GM19025 (cell line): ENCODE measurements at regions not wholly inside any gene's neighbourhood (a gene's known extent, or its start where the extent isn't known, plus 50 kb on each side); places are given as distances from the start of the nearest gene placed in this dataset.
"Not testable (repeated sequence)": the region's sequence is repeated elsewhere in the genome, so short reads cannot be mapped to it uniquely, and the experiment has no call there.

Source experiments
- ATAC-seq: cut with Tn5 transposase; IDR thresholded peaks from one replicate; pipeline ENCODE4 v1.9.1; 2021; ENCODE audit warnings: mild to moderate bottlenecking, low read depth, moderate library complexity; ENCODE audit not compliant: unreplicated experiment

DNA sequence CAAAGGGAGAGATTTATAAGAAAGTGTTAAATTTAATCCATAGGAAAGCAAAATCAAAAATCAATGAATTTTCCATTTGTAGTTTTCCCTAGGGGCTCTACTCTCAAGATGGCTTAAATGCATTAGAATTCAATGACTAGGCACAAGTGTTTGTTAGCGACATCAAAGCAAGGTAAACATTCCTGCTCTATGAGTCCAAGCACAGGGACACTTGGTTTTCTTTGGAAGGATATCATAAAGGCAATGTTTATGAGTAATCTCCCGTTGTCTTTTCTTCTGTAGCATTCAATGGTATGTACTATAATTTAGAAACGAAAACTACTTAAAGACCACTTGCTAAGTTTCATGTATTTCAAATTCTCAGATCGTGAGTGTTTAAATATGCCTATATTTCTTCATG, 54.8 kb upstream of the ZNF717 start:
- not testable (repeated sequence) for ATAC-seq

DNA sequence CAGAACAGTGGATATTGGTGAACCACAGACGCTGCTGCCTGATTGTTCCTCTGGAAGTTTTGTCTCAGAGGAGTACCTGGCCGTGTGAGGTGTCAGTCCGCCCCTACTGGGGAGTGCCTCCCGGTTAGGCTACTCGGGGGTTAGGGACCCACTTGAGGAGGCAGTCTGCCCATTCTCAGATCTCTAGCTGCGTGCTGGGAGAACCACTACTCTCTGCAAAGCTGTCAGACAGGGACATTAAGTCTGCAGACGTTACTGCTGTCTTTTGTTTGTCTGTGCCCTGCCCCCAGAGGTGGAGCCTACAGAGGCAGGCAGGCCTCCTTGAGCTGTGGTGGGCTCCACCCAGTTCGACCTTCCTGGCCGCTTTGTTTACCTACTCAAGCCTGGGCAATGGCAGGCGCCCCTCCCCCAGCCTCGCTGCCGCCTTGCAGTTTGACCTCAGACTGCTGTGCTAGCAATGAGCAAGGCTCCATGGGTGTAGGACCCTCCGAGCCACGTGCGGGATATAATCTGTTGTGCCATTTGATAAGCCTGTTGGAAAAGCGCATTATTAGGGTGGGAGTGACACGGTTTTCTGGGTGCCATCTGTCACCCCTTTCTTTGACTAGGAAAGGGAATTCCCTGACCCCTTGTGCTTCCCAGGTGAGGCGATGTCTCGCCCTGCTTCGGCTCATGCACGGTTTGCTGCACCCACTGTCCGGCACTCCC, 65.1 kb upstream of the ZNF717 start:
- ATAC-seq, result not testable (repeated sequence)

DNA sequence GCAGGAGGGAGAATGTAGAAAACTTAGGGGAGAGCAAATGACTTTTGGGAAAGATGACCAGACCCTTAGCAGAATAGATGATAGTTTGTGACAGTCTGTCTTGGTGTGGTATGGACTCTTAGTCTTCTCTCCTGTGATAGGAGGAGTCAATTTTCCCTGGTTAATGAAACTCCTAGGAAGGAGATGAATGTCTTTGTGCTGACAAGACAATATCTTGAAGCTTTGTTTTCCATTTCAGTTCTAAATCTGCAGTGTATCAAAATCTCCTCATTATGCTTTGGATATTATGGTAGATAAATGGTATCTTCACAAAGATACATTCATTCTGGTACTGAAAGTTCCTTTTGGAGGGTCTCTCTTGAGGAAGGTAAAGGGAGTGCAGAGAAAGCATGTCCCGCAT, 77.8 kb upstream of the ZNF717 start:
- ATAC-seq, result no peak

DNA sequence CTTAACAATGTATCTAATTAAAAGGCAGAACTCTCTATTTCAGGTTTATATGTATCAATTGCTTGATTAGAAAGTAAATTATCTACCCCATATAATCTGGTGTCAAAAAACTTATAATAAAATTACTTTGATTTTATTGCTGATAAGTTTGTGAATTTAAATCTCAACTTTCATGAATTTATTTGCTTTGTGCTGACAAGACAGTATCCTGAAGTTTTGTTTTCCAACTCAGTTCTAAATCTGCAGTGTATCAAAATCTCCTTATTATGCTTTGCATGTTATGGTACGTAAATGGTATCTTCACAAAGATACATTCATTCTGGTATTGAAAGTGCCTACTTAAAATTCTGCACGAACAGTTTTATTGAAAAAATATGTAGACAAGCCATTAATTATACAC, 78.5 kb upstream of the ZNF717 start:
- ATAC-seq, result no peak

DNA sequence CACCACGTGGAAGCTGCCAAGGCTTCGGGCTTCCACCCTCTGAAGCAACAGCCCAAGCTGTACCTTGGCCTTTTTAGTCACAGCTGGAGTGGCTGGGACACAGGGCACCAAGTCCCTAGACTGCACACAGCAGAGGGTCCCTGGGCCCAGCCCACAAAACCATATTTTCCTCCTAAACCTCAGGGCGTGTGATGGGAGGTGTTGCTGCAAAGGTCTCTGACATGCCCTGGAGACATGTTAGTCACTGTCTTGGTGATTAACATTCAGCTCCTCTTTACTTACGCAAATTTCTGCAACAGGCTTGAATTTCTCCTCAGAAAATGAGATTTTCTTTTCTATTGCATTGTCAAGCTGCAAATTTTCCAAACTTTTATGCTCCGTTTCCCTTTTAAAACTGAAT, 98.4 kb upstream of the ZNF717 start:
- ATAC-seq, result not testable (repeated sequence)

DNA sequence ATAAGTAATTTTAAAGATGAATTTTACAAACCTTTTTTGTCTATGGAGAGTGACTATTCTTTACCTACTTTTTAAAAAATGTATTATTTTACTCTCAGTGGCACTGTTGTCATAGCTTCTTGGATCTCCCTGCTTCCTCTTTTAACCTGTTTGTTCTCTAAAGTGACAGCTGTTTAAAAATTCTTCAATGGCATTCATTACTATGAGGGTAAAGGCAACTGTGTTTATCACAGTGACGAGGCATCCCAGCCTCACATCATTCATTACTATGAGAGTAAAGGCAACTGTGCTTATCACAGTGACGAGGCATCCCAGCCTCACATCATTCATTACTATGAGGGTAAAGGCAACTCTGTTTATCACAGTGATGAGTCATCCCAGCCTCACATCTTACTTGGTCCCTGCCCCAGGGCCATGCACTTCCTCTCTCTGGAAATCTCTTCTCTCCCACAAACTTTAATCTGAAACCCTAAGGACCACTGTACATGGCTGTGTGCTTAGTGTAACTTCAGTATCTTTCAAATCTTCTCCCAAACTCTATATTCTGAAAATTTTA, 101.7 kb upstream of the ZNF717 start:
- no peak for ATAC-seq

DNA sequence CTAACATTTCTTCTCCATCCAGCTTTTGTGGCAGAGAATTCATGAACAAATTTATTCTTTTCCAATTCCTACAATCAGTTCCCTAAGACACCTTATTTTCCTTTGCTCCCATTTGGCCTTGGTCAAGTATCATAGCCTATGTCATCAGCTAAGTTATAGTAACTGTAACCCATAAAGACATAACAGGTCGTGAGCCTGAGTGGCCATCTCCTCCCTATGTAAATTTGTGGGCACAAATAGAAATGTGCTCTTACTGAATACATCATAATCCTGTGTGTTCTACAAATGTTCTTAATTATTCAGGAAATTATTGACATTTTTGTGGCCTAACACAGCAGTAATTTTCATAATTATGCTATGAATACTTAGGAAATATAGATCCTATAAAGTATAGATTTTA, 108.9 kb upstream of the ZNF717 start:
- no peak for ATAC-seq

DNA sequence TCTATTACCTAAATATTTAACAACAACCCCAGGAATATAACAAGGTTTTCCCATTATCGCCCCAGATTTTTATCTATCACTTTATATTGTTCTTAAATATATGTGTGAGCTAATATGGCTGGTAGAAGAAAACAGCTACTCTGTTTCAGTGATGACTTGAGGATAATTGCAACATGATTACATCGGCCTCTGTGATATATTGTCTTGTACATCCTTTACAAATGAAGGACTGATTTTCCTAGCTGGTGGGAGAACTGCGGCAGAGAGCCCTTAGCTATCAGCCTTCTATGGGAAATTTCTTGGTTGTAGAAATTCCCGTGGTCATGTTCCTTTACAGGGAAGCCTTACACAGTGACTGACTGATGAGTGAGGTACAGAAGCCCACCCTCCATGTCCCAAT, 110.9 kb upstream of the ZNF717 start:
- ATAC-seq, result no peak

DNA sequence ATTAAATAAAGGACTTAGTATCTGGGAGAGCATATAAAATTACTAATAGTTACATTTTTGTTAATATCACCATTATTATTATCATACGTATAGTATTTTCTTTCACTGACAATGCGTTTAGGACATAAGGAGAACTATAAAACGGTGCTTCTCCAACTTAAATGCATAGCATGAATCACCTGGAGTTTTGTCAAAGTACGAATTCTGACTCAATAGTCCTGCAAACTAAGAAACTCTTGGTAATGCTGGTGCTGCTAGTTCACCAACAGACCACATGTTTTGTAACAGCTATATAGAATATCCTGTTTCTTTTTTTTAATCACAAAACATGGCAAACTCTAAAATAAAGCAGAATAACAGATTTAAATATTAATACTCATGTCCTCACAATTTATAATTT, 116.1 kb upstream of the ZNF717 start:
- not testable (repeated sequence) for ATAC-seq

DNA sequence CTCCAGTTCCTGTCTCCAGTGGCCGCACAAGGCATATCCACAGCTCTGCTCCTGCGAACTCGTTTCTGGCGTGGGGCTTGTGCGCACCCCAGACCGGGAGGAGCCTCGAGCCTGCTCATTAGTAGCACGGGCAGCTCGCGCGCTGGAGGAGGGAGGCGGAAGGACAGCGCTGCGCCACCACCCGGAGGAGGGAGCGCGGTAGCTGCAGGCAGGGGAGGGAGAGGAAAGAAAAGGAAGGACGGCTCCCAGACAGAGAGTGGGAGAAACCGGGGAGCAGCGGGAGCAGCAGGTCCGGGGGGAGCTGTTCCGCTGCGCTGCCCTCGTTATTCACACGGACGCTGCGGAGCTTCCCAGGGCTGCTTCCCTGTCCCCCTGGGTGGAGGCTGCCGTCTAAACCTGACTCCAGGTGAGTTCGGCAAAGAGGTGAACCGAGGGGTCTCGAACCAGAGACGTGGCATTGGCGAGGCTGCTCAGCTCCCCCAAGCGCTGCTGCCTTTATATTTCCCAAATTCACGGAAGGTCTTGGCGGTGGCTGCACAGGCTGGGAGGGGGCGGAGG, 121.3 kb upstream of the ZNF717 start:
- ATAC-seq, result no peak

DNA sequence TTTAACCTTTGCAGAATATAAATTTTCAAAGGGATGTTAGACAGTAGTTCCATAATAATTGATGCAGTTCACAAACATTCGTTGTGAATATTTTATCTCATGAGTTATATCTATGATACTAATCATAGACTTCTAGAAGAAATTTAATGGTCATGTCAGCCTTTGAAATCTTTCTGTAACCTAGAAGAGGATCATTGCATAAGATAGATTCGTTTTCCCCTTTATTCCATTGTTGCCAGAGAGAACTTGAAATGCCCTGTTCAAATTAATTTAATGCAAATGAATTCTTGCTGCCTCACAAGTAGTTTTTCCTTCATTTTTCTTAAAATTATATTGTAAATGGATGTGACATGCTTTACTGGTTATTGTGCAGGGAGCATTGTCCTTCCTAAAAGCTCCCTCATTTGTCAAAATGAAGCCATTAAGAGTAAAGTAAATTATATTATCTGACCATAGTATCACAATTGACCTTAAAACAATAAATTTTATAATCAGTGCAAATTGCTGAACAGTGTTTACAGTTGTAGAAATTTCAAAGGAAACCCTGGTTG, 128.5 kb upstream of the ZNF717 start:
- ATAC-seq, result no peak

DNA sequence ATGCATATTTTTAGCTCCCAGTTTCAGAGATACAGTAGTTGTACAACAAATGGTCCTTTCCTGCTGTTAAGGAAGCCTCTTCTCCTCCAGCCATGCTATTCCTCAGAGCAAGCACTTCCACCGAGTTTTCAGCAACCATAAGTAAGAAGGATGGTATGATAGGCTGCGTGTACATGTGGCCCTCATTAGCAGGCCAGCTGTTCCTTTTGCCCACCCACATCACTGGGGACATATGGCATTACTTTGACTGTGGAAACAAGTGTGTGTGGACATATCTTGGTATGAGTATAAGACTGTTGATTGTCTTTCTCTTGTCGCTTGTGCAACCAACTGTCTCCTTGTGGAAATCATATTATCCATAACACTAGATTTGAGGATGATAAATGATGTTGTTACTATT, 129.4 kb upstream of the ZNF717 start:
- ATAC-seq, result not testable (repeated sequence)

DNA sequence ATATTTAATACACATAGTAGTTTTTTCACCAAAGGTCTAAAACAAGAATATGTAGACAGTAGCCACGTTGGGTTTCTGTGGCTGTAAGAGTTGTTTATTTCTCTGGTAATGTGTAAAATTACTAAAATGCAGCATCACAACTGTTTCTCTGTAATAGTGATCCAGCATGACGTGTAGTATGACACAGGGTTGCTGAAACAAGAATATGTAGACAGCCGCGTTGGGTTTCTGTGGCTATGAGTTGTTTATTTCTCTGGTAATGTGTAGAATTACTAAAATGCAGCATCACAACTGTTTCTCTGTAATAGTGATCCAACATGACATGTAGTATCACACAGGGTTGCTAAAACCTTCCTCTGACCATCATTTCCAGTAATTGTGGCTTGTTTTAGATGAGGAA, 153.6 kb upstream of the ZNF717 start:
- no peak for ATAC-seq

DNA sequence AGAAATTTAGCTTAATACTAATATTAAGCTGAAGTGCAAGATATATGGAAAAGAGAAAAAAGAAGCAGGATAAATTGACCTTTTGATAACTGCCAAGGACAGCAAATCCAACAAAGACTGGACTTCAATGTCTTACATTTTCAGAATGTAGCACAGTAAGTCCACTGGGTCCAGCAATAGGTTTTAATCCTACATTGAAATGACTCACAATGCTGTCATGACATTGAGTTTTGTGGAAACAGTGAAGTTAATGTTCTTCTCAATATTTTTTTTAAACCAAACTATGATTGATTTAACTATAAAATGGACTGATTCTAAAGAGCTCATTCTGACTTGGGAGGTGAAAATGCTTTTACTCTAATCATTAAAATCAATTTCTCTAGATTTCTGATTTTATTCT, 166.6 kb upstream of the ZNF717 start:
- ATAC-seq, result no peak

DNA sequence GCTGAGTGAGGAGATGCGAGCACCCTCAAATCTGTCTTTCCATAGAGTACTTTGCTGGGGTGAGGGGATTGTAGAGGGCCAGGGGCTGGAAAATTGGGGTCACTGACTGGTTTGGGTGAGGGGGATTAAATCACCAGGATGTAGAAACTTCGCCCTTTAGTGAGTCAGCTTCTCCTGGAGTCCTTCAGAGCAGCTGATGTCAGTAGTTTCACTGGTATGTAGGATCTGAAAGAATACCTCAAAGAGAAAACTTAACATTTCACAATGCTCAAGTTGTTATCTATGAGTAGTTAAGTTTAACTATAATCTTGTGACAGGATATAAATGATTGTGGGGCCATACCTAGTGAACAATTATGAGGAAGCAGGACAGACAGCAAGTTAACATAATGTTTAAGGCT, 174.7 kb upstream of the ZNF717 start:
- ATAC-seq, result not testable (repeated sequence)

DNA sequence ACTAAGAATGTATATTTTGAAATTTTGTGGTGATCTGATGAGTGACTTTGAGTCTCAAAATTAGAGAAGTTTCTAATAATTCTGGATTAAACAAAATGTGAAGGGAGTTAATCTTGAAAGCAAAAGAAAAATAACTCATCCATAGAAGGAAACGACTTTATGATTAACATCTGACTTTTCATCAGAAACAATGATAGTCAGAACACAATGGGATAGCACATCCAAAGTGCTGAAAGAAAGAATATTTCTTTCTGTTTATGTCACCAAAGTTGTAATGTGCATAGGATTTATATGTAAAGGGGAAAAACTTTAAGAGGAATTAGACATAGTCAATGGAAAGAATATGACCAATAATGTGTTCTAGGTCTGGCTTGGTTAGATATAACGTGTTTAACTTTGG, 176.7 kb upstream of the ZNF717 start:
- not testable (repeated sequence) for ATAC-seq

DNA sequence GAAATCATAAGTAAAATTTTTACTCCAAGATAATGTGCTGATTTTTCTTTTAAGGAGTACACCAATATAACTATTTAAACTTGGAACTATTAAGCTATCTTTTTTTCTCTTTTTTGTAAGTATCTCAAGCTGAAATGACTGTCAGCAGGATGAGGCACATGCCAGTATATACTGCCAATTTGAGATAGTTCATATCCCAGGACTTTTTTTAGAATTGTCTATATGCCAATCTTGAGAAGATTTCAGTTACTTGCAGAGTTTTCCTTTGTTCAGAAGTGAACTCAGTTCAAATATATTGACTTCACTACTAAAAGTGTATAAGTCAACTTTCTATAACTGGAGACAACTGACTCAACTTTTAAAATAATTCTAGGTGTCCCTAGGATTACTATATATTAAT, 181.7 kb upstream of the ZNF717 start:
- no peak for ATAC-seq

DNA sequence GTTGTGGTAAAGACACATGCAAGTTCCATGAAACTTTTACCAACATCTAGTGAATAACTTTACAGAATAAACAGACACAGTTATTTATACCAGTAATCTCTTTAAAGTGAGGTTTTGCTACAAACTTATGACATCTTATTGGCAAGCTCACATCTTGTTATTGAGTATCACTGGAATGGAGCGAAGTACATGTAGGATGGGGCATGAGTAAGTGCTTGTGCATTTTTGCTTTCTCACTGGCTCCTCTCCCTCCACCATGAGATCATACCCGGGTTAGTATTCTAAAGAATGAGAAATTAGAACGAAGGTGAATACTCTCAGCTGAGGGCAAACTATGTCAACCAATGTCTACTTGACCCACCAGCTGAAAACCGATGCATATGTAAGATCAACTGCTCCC, 193.3 kb upstream of the ZNF717 start:
- ATAC-seq, result no peak

DNA sequence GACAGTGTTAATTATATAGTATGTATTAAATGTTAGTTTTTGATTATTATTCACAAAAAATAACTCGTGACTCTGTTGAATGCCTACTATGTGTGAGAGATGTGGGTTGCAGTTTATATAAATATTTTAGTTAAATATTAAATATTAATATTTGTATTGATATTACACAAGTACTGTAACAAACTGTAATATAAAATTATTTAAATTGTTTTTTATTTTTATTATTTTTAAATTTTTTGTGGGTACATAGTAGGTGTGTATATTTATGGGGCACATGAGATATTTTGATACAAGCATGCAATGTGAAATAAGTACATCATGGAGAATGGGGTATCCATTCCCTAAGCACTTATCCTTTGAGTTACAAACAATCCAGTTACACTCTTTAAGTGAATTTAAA, 196.1 kb upstream of the ZNF717 start:
- ATAC-seq, result no peak

DNA sequence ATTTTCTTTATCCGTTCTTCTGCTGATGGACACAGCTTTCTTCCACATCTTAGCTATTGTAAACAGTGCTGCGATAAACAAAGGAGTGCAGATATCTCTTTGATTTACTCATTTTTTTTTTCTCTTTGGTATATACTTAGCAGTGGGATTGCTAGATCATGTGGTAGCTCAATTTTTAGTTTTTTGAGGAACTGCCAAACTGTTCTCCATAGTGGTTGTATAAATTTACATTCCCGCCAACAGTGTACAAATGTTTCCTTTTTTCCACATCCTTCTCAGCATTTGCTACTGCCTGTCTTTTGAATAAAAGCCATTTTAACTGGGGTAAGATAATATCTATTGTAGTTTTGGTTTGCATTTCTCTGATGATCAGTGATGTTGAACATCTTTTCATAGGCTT, 196.8 kb upstream of the ZNF717 start:
- ATAC-seq, result no peak

DNA sequence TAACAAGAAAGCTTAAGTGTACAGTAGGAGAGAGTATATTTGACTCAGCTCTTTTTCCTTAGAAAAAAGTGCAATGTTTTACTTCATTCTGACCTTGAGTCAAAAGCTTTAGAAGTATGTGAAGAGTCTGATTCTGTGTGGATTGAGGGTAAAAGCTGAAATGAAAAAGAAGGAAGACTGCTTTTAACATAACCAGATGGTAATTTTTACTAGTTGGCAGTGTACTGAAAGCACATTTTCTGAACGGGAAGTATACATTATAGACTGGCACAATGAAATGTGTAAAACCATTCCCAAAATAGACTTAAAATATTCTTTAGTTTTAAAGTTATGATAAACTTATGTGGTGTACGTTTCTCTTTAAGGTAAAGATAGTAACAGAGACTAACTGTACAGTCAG, 197.8 kb upstream of the ZNF717 start:
- ATAC-seq, result no peak
